Psoas muscle (tissue), 7 donors: ENCODE measurements at regions not wholly inside any gene's neighbourhood (a gene's known extent, or its start where the extent isn't known, plus 50 kb on each side); places are given as distances from the start of the nearest gene placed in this dataset.

Experiments used
- ATAC-seq, 4 donors: fragments of 200-7000 bp; cut with Tn5 transposase; one replicate each; pipeline ENCODE4 v1.9.1; 2020; ENCODE audit warnings: moderate library complexity in 3 of 4, mild to moderate bottlenecking in 2 of 4
- DNase-seq, 2 donors: peaks; one replicate each; pipeline ENCODE4 v3.0.0-alpha.2; 2020
- H3K27ac ChIP-seq: fragments of 200-600 bp; one replicate; pipeline ENCODE4 v1.8.0; 2022
- H3K27me3 ChIP-seq, 3 donors: fragments of 200-600 bp in 1 of 3; one replicate each; pipeline versions ENCODE4 v1.6.1 to v1.8.0; 2013 to 2022; ENCODE audit warnings: low read length in 2 of 3, mild to moderate bottlenecking in 2 of 3, moderate library complexity in 1 of 3; ENCODE audit not compliant: insufficient read depth in 3 of 3
- H3K36me3 ChIP-seq, 2 donors: fragments of 200-600 bp in 1 of 2; one replicate each; pipeline versions ENCODE4 v1.6.1 to v1.8.0; 2013 to 2022; ENCODE audit warnings: low read depth in 1 of 2, mild to moderate bottlenecking in 1 of 2, moderate library complexity in 1 of 2; ENCODE audit not compliant: insufficient read depth in 1 of 2
- H3K4me1 ChIP-seq: fragments of 200-600 bp; one replicate; pipeline ENCODE4 v1.8.0; 2022
- H3K4me3 ChIP-seq: fragments of 200-600 bp; one replicate; pipeline ENCODE4 v1.8.0; 2022; ENCODE audit warnings: mild to moderate bottlenecking
- H3K9me3 ChIP-seq: fragments of 200-600 bp; one replicate; pipeline ENCODE4 v1.8.0; 2022
- CTCF ChIP-seq: fragments of 200-600 bp; IDR thresholded peaks from one replicate; pipeline ENCODE4 v1.8.0; 2022; ENCODE audit warnings: antibody characterized with exemption
- WGBS, 3 donors: extraction: QIAGEN DNeasy Blood & Tissue Kit; methylation state at CpG; one replicate each; pipeline versions ENCODE4 v1.1.6 to v1.1.7; 2013; 5-methylcytosine and 5-hydroxymethylcytosine counted together
- intact Hi-C, 2 donors: fragments of 100-400 bp; cut with DNase I; formaldehyde crosslinking; loops; one replicate each; pipeline versions ENCODE4 v1.11.0 to v1.14.2; 2022
- donor health status: healthy with polysubstance abuse.
- donor health status: DM: no; HTN: no; CAD: no; lungs with moderate emphysema.
- donor health status: Bipolar disorder and iron deficiency.
- donor health status: healthy.
- donor health status: DM: yes; HTN: yes; CAD: no.
- donor health status: DM: no; HTN: no; CAD: no.
- donor health status: DM: yes; HTN: yes; CAD: no.

- DNase-seq (no peak), ATAC-seq (no peak)
- no peaks in the 10 kb centered on the region for H3K36me3 ChIP-seq
- no peak overlapping the region for H3K4me3 ChIP-seq
- H3K9me3 ChIP-seq, result no peaks in the 10 kb centered on the region
- no peak overlapping the region for H3K27ac ChIP-seq
- no peak for TF ChIP-seq CTCF
- no peaks in the 10 kb centered on the region for H3K4me1 ChIP-seq
- no peaks in the 10 kb centered on the region for H3K27me3 ChIP-seq
- intact Hi-C loops, result no loop called here
Measured at GRCh38 chr2:49355611-49356010, 201.3 kb upstream of the FSHR start.

- no peaks in the 10 kb centered on the region for H3K4me1 ChIP-seq
- no peaks in the 10 kb centered on the region for H3K36me3 ChIP-seq
- H3K27me3 ChIP-seq, result no peaks in the 10 kb centered on the region
- no peak overlapping the region for H3K27ac ChIP-seq
- H3K9me3 ChIP-seq, result no peaks in the 10 kb centered on the region
- ATAC-seq (no peak), DNase-seq (no peak)
- H3K4me3 ChIP-seq, result no peak overlapping the region
- WGBS, 3 donors, result 26 to 30% (median 29%) methylated on average over 4 of the region's 4 CpGs
- no peak for TF ChIP-seq CTCF
- intact Hi-C loops, result no loop called here
Measured at GRCh38 chr2:49351560-49351959, 197.2 kb upstream of the FSHR start.

GRCh38 chr2:49343638-49344037 lies 189.3 kb upstream of the FSHR start:
- no peaks in the 10 kb centered on the region for H3K4me1 ChIP-seq
- intact Hi-C loops, result no loop called here
- no peak for ATAC-seq
- no peak overlapping the region for H3K27ac ChIP-seq
- no peak for DNase-seq
- 83 to 90% (median 85%) methylated on average over 3 of the region's 3 CpGs for WGBS, 3 donors
- H3K36me3 ChIP-seq, result no peaks in the 10 kb centered on the region
- no peaks in the 10 kb centered on the region for H3K27me3 ChIP-seq
- no peaks in the 10 kb centered on the region for H3K9me3 ChIP-seq
- no peak for TF ChIP-seq CTCF
- H3K4me3 ChIP-seq, result no peak overlapping the region

GRCh38 chr2:49342156-49342555 lies 187.8 kb upstream of the FSHR start:
- WGBS, 3 donors, result 70 to 80% (median 73%) methylated on average over 1 of the region's 1 CpG
- DNase-seq, result no peak
- Histone ChIP-seq H3K9me3 (no peaks in the 10 kb centered on the region), H3K4me3 (no peak overlapping the region), H3K27me3 (no peaks in the 10 kb centered on the region), H3K4me1 (no peaks in the 10 kb centered on the region), H3K36me3 (no peaks in the 10 kb centered on the region), H3K27ac (no peak overlapping the region)
- no peak for TF ChIP-seq CTCF
- no peak for ATAC-seq
- intact Hi-C loops, result no loop called here

GRCh38 chr2:49335546-49335945 lies 181.2 kb upstream of the FSHR start:
- ATAC-seq (no peak), DNase-seq (no peak)
- intact Hi-C loops, result no loop called here
- H3K4me3 ChIP-seq, result no peak overlapping the region
- no peaks in the 10 kb centered on the region for H3K4me1 ChIP-seq
- TF ChIP-seq CTCF, result no peak
- H3K36me3 ChIP-seq, result no peaks in the 10 kb centered on the region
- H3K27ac ChIP-seq, result no peak overlapping the region
- no peaks in the 10 kb centered on the region for H3K27me3 ChIP-seq
- no peaks in the 10 kb centered on the region for H3K9me3 ChIP-seq
- WGBS, 3 donors, result 71 to 78% (median 73%) methylated on average over 5 of the region's 5 CpGs
